K562 (cell line): ENCODE measurements at regions not wholly inside any gene's neighbourhood (a gene's known extent, or its start where the extent isn't known, plus 50 kb on each side); places are given as distances from the start of the nearest gene placed in this dataset.

Experiments used
- ATAC-seq: fragments of 200-7000 bp; cut with Tn5 transposase; 3 replicates; pipeline ENCODE4 v1.9.1; 2020; ENCODE audit warnings: moderate library complexity
- BruUV-seq: library from RNA; stranded (reverse); fragments of 400-500 nt; replicated peaks from 2 replicates; lab custom pipeline; 2021; lab: Mats Ljungman, UMichigan
- CTCF ChIA-PET: fragments of 300-600 bp; formaldehyde crosslinking; extraction: SDS; loops from one replicate; lab custom pipeline; 2021; ENCODE audit warnings: low intra/inter-chr PET ratio; lab: Yijun Ruan, JAX
- POLR2A ChIA-PET: fragments of 300-600, 350-650 bp; sonication (Branson Sonifier 250); formaldehyde crosslinking; extraction: SDS; loops from one replicate; lab custom pipeline; 2021; ENCODE audit warnings: antibody characterized with exemption, inconsistent platforms; lab: Yijun Ruan, JAX
- DNase-seq, 4 experiments: peaks; one replicate each; pipeline versions ENCODE4 v3.0.0 to v3.0.0-alpha.2; 2011 to 2018; ENCODE audit warnings: low spot score in 3 of 4, mixed read lengths in 3 of 4; ENCODE audit errors: extremely low read depth in 1 of 4
- FAIRE-seq: peaks from 2 replicates; lab custom pipeline; 2011; peaks lifted over from hg19 to GRCh38; lab: Jason Lieb, UNC
- H2AFZ ChIP-seq: 2 replicates; pipeline ENCODE4 v1.6.0; 2011; ENCODE audit warnings: low read depth, low read length, control low read depth, inconsistent platforms
- H3K27ac ChIP-seq: fragments of 200-600 bp; 3 replicates; pipeline ENCODE4 v1.8.0; 2011; ENCODE audit warnings: low read depth, mild to moderate bottlenecking, control low read depth, inconsistent platforms, low read length, moderate library complexity, mixed read lengths; ENCODE audit errors: extremely low read depth
- H3K27me3 ChIP-seq, 2 experiments: fragments of 300-600 bp in 1 of 2; 2 replicates in 1 of 2; 3 replicates in 1 of 2; pipeline versions ENCODE4 v1.6.0 to v1.8.0; 2011; ENCODE audit warnings: inconsistent platforms in 2 of 2, low read length in 2 of 2, mild to moderate bottlenecking in 1 of 2, mixed read lengths in 1 of 2, moderate library complexity in 1 of 2; ENCODE audit not compliant: control insufficient read depth in 2 of 2, insufficient read depth in 2 of 2
- H3K36me3 ChIP-seq: fragments of 300-600 bp; 3 replicates; pipeline ENCODE4 v1.8.0; 2011; ENCODE audit warnings: mild to moderate bottlenecking, low read length, inconsistent platforms; ENCODE audit not compliant: control insufficient read depth, insufficient read depth
- H3K4me1 ChIP-seq, 2 experiments: fragments of 200-600 bp in 1 of 2; replicated peaks in 1 of 2; 2 replicates in 1 of 2; 3 replicates in 1 of 2; pipeline versions ENCODE4 v1.5.1 to v1.8.0; 2011; ENCODE audit warnings: inconsistent platforms in 2 of 2, low read length in 2 of 2, mild to moderate bottlenecking in 1 of 2, mixed read lengths in 1 of 2, moderate library complexity in 1 of 2; ENCODE audit not compliant: control insufficient read depth in 2 of 2, insufficient read depth in 2 of 2
- H3K4me2 ChIP-seq: 2 replicates; pipeline ENCODE4 v1.6.1; 2011; ENCODE audit warnings: low read length, control low read depth, inconsistent platforms, mixed read lengths; ENCODE audit not compliant: insufficient read depth
- H3K4me3 ChIP-seq: fragments of 200-600 bp; sonication (generic), shearing (Covaris generic); 2 replicates; pipeline ENCODE4 v1.5.1; 2016; ENCODE audit warnings: control low read depth, inconsistent platforms
- H3K79me2 ChIP-seq: fragments of 200-600 bp; 3 replicates; pipeline ENCODE4 v1.8.0; 2011; ENCODE audit warnings: low read length, inconsistent platforms; ENCODE audit not compliant: control insufficient read depth, insufficient read depth
- H3K9ac ChIP-seq, 2 experiments: 2 replicates each; pipeline versions ENCODE4 v1.6.0 to v1.6.1; 2011; ENCODE audit warnings: low read depth in 2 of 2, low read length in 2 of 2, control low read depth in 1 of 2, inconsistent platforms in 1 of 2, mild to moderate bottlenecking in 1 of 2, mixed read lengths in 1 of 2; ENCODE audit not compliant: insufficient read depth in 1 of 2
- H3K9me1 ChIP-seq: one replicate; pipeline ENCODE4 v1.6.0; 2011; ENCODE audit warnings: inconsistent platforms, mild to moderate bottlenecking, low read length, moderate library complexity; ENCODE audit not compliant: control insufficient read depth, insufficient read depth
- H3K9me3 ChIP-seq: replicated peaks from 2 replicates; pipeline ENCODE4 v1.5.1; 2011; ENCODE audit warnings: low read depth, low read length, inconsistent platforms; ENCODE audit not compliant: control insufficient read depth, insufficient read depth
- H4K20me1 ChIP-seq: replicated peaks from 2 replicates; pipeline ENCODE4 v1.6.1; 2011; ENCODE audit warnings: low read length, inconsistent platforms, mixed read lengths; ENCODE audit not compliant: control insufficient read depth, insufficient read depth
- ARNT ChIP-seq, 2 experiments: fragments of 450-650 bp; IDR thresholded peaks; 2 replicates each; pipeline ENCODE4 v1.6.1; 2016; ENCODE audit warnings: mild to moderate bottlenecking in 1 of 2
- BRF1 ChIP-seq: IDR thresholded peaks from 3 replicates; pipeline ENCODE4 v1.6.1; 2011; ENCODE audit warnings: borderline replicate concordance, mild to moderate bottlenecking; ENCODE audit not compliant: insufficient read length; ENCODE audit errors: extremely low read depth
- DNMT1 ChIP-seq: fragments of 450-650 bp; IDR thresholded peaks from 2 replicates; pipeline ENCODE4 v1.6.1; 2016; ENCODE audit warnings: antibody characterized with exemption, mild to moderate bottlenecking
- FOXA3 ChIP-seq, 2 experiments: fragments of 450-650 bp in 1 of 2; sonication (generic) in 1 of 2; formaldehyde crosslinking; IDR thresholded peaks in 1 of 2; conservative IDR thresholded peaks in 1 of 2; 2 replicates each; pipeline versions ENCODE4 v1.4.0 to v1.8.0; 2020 to 2022; ENCODE audit warnings: mild to moderate bottlenecking in 2 of 2, missing genetic modification reagents in 1 of 2
- LCOR ChIP-seq: sonication (generic); formaldehyde crosslinking; IDR thresholded peaks from 2 replicates; pipeline ENCODE4 v1.8.0; 2022; ENCODE audit warnings: mild to moderate bottlenecking, missing genetic modification reagents
- MYC ChIP-seq, 2 experiments: fragments of 250-450 bp in 1 of 2; sonication (Bioruptor Pico) in 1 of 2; IDR thresholded peaks; 2 replicates each; pipeline versions ENCODE4 v1.5.1 to v1.6.1; 2012 to 2021; ENCODE audit warnings: low read depth in 2 of 2, borderline replicate concordance in 1 of 2, improper control_type of control experiment in 1 of 2, low read length in 1 of 2, mild to moderate bottlenecking in 1 of 2, moderate library complexity in 1 of 2
- NCOA1 ChIP-seq: fragments of 450-650 bp; IDR thresholded peaks from 2 replicates; pipeline ENCODE4 v1.6.1; 2016; ENCODE audit warnings: low read depth
- SP1 ChIP-seq: sonication (generic); formaldehyde crosslinking; IDR thresholded peaks from 2 replicates; pipeline ENCODE4 v1.8.1; 2022; ENCODE audit warnings: mild to moderate bottlenecking, missing genetic modification reagents
- ZEB2 ChIP-seq: fragments of 450-650 bp; IDR thresholded peaks from 2 replicates; pipeline ENCODE4 v1.6.1; 2016
- ZNF143 ChIP-seq: sonication (generic); formaldehyde crosslinking; IDR thresholded peaks from 2 replicates; pipeline ENCODE4 v1.9.0; 2022; ENCODE audit warnings: mild to moderate bottlenecking, missing genetic modification reagents
- WGBS: fragments of 100-300 bp; shearing (Covaris generic); methylation state at CpG from one replicate; pipeline ENCODE4 v1.1.6; 2016; ENCODE audit warnings: low coverage, mixed read lengths; ENCODE audit not compliant: insufficient coverage; ENCODE audit errors: missing lambda C conversion rate; 5-methylcytosine and 5-hydroxymethylcytosine counted together
- in situ Hi-C: fragments of 300-500 bp; cut with MboI; formaldehyde crosslinking; loops from 4 replicates; pipeline ENCODE4 v1.15.0; 2018; ENCODE audit warnings: inconsistent platforms, mixed read lengths
- intact Hi-C: fragments of 100-400 bp; cut with micrococcal nuclease; formaldehyde crosslinking; loops from 2 replicates; pipeline ENCODE4 v1.14.2; 2022
- TF ChIP-seq, protein P1 (sequence below), 3 experiments: fragments of 200-800 bp in 1 of 3; sonication (Bioruptor generic) in 1 of 3; sonication (generic) in 1 of 3; formaldehyde crosslinking in 1 of 3; IDR thresholded peaks; 2 replicates each; pipeline versions ENCODE4 v1.6.1 to v1.8.0; 2016 to 2022; ENCODE audit warnings: mild to moderate bottlenecking in 2 of 3, missing compliant biosample characterization in 2 of 3, missing genetic modification characterization in 2 of 3, missing genetic modification reagents in 1 of 3
- TF ChIP-seq, protein P2 (sequence below): fragments of 250-450 bp; sonication (Bioruptor Pico); IDR thresholded peaks from 2 replicates; pipeline ENCODE4 v1.8.0; 2021; ENCODE audit warnings: moderate library complexity, mild to moderate bottlenecking, inconsistent platforms

DNA sequence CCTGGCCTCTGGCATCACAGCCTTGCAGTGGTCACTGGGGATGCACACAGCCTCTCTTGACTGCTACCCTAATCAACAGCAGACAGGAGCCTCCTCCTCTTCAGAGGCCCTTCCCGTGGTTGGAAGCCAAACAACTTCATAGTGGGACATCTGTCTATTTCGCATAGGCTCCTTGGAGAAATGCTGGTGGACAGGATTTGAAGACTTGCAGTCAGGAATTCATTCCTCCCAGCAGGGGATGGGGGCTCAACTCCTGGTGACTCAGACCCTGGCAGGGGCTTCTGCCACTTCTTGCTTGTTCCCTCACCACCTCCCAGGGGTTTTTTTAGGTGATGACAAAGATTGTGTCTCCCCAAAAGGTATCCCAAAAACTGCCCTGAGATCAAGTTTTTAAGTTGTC, 191.7 kb upstream of the CAMK1G start:
- Histone ChIP-seq H3K9me3 (no peaks in the 10 kb centered on the region), H3K4me1 (no peaks in the 10 kb centered on the region), H3K9me1 (no peaks in the 10 kb centered on the region), H3K36me3 (no peaks in the 10 kb centered on the region), H3K79me2 (no peaks in the 10 kb centered on the region), H4K20me1 (no peaks in the 10 kb centered on the region), H3K4me3 (no peak overlapping the region), H3K27ac (no peak overlapping the region), H3K4me2 (no peak overlapping the region), H2AFZ (no peak overlapping the region), H3K27me3 (no peaks in the 10 kb centered on the region), H3K9ac (no peak overlapping the region)
- BruUV-seq = no TSS peak
- ChIA-PET CTCF (no interaction called here), POLR2A (no interaction called here)
- ATAC-seq (no peak), FAIRE-seq (no peak), DNase-seq (no peak)
- 0% methylated on average over 2 of the region's 2 CpGs for WGBS
- intact Hi-C loops = no loop called here
- TF ChIP-seq NCOA1 (no peak), FOXA3 (CRISPR knock-in tag; conservative IDR thresholded peaks at IDR 0.05 in 1 of 2, IDR thresholded peaks at IDR 0.05 in 1 of 2) (no peak), LCOR (CRISPR knock-in tag) (no peak), ZNF143 (CRISPR knock-in tag) (no peak), MYC (IDR thresholded peaks at IDR 0.05; ENCODE audit: low read depth, low read length) (no peak), MYC (CRISPR knock-in tag; IDR thresholded peaks at IDR 0.05; ENCODE audit: borderline replicate concordance, low read depth) (no peak), DNMT1 (no peak), ARNT (IDR thresholded peaks at IDR 0.05) (no peak), BRF1 (no peak), ZEB2 (no peak), SP1 (CRISPR knock-in tag) (no peak)
- TF ChIP-seq, protein P1, sequence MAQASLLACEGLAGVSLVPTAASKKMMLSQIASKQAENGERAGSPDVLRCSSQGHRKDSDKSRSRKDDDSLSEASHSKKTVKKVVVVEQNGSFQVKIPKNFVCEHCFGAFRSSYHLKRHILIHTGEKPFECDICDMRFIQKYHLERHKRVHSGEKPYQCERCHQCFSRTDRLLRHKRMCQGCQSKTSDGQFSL (CRISPR knock-in tag; IDR thresholded peaks at IDR 0.05) = no peak
- TF ChIP-seq, protein P1 (tag; IDR thresholded peaks at IDR 0.05) = no peak
- TF ChIP-seq, protein P2, sequence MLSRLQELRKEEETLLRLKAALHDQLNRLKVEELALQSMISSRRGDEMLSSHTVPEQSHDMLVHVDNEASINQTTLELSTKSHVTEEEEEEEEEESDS (CRISPR knock-in tag) = no peak
- in situ Hi-C loops = no loop called here
